ENCODE measurements at regions not wholly inside any gene's neighbourhood (a gene's known extent, or its start where the extent isn't known, plus 50 kb on each side); places are given as distances from the start of the nearest gene placed in this dataset.

- TF ChIP-seq CTCF (IDR thresholded peaks at IDR 0.05) (no peak), ZFX (IDR thresholded peaks at IDR 0.05; ENCODE audit: borderline replicate concordance) (no peak)
Measured at GRCh38 chr14:85273952-85274351, 256.0 kb upstream of the FLRT2 start.

Measured in 22Rv1 (cell line).